Stimulated activated CD4-positive, alpha-beta T cell treated with anti-CD3 and anti-CD28 coated beads, Interleukin-2, amount 100 ng/mL, for 4 hours (primary cell): ENCODE measurements at regions not wholly inside any gene's neighbourhood (a gene's known extent, or its start where the extent isn't known, plus 50 kb on each side); places are given as distances from the start of the nearest gene placed in this dataset.

Source experiments
- DNase-seq: peaks from one replicate; pipeline ENCODE4 v3.0.0-alpha.2; 2020; ENCODE audit warnings: low read depth

DNA sequence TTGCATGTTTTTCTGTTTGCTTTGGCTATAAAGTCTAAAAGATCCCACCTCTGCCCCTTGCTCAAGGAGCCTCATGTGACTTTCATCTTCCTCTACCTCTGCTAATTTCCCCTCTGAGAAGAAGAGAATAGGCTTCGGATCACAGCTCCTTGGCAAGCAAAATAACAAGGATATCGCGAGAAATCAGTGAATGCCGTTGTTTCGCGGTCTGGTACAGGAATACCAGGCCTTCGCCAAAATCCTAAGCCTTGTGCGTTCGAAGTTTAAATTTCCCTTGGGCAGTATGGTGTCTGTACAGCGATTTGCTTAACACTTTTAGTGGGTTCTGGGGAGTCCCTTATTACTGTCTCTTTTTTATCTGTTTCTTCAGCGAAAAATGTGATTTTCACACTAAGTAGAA, 142.3 kb downstream of the IRF8 start:
- no peak for DNase-seq

DNA sequence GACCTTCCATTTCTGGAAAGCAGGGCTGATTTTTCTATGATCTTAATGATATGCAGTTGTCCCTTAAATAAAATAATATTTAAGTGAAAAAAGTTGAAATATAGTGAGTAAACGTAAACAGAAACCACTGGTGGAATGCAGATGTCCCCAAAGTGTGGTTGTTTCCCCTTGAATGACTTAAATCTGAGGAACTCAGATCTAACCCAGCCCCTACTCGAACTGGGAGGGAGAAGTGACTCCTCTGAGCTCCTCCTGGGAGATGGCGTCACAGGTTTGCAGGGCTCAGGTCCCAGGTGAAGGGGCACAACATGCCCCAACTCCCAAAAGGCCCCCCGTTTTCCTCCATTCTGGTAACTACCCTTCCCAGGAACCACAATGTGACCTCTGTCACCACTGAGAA, 142.8 kb downstream of the IRF8 start:
- no peak for DNase-seq

DNA sequence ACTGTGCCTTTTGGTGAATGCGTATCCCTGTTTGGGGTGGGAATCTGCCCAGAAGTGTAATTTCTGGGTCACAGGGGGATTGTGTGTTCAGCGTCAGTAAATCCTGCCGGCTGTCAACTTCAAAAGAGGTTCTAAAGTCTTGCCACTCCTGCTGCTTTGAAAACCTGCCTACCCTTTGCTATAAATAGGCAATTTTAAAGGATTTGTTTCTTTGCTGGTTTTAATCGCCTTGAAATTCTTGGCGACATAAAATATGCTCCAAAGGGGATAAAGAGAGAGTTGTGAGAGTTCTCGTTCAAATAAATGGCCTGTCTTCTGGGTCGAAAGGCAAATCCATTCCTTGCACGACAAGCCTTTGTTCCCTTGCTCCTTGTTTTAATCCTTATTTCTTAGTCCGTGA, 143.4 kb downstream of the IRF8 start:
- DNase-seq, result no peak

DNA sequence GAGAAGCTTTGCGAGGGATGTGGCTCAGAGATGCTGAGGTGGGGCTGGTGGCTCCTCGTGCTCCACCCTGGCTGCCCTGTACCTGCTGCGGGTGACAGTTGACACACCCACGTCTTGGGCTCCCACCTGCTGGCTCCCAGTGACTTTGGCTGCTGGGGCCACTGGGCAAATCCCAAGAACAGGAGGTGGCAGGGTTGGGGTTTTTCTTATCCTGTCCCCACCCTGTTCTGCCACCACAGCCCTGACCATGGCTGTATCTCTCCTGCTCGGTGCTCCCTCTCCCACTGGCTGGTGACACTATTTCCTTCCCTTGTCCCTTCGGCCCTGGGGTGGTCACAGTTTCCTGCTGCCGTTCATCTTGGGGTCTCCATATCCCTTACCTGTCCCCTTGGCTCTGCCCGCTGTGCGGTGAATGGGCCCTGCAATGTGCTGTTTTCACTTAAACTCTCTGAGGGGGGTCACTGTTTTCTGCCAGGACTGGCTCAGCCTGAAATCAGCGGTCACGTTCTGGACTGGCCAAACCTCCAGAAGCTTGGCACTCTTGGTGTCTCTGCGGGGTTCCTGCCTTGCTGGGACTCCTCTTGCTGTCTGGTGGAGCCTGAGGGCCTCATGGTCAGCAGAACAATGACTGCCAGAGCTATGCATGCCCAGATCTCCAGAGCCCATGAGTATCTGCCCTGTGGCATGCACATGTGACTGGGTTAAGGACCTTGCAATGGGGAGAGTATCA, 144.2 kb downstream of the IRF8 start:
- no peak for DNase-seq

DNA sequence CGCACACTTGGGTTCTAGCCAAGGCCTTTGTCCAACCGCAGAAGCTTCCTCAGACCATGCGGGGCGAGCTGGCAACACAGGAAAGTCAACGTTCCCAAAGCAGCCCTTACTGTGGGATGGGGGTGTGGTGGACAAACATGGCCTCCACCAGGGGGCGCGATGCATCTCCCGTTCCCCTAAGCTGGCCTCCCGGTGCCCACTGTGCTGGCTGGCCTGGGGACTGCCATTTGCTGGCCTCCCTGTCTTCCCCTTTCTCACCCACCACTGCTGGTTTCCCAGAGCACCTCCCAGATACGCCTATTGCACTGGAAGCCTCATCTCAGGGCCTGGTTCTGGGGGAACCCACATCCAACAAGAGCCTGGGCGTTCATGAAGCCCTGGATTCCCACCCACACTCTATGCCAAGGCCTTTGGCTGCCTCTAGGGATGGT, 145.3 kb downstream of the IRF8 start:
- peak; percentile 9 for DNase-seq

DNA sequence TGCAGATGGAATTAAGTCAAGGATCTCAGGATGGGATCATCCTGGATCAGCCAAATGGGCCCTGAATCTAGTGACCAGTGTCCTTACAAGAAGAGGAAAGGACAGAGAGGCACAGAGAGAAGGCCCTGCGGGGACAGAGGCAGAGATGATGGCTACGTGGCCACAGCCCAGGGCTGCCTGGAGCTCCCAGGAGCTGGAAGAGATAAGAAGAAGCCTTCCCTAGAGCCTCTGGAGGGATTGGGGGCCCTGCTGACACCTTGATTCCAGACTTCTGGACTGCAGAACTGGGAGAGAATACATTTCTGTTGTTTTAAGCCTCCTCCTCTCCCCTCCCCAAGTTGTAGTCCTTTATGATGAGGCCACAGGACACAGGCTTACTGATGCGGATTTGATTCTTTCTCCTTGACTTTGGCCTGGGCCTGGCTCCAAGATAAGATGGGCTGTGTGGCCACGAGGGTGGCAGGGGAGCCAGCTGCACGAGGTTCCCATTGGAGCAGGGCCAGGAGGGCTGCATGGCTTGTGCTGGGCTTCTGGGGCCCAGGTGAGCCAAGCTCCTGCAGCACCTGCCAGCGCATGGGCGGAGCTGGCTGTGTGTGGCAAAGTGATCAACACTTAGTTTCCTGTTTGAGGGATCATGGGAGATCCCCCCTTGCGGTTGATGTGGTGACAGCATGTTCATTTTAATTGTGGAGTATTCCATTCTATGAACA, 146.1 kb downstream of the IRF8 start:
- DNase-seq, result peak; percentile 28

DNA sequence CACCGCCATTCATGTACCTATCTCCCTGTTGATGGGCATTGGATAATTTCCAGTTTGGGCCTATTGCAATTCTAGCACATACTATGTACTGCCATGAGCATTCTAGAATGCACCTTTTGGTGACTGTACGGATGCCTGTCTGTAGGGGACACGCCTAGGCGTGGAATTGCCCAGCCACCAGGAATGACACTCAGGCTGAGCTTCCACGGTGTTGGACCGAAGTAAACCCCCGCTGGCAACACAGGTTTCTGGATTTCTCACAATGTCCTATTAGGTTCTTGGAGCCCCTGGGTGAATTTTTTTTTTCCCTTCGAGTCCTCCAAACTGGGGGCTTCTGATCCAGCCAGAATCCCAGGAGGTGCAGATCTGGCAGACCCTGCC, 146.6 kb downstream of the IRF8 start:
- no peak for DNase-seq

DNA sequence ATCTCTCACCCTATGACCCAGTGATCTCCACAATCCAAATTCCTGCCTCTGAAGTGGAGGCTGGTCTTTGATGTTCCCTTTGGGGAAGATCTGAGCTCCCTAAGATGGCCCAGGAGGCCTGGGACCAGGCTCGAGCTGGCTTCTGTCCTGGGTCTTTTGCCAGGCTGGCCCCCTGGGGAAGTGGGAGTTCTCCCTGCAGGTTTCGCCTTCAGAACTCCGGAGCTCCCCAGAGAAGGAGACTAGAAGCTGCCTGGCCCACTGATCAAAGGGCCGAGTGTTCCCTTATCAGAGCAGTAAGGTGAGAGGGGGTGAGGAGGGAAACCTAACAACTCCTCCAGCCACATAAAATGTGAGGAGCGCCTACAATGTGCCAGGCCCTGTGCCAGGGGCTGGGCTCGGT, 147.1 kb downstream of the IRF8 start:
- no peak for DNase-seq

DNA sequence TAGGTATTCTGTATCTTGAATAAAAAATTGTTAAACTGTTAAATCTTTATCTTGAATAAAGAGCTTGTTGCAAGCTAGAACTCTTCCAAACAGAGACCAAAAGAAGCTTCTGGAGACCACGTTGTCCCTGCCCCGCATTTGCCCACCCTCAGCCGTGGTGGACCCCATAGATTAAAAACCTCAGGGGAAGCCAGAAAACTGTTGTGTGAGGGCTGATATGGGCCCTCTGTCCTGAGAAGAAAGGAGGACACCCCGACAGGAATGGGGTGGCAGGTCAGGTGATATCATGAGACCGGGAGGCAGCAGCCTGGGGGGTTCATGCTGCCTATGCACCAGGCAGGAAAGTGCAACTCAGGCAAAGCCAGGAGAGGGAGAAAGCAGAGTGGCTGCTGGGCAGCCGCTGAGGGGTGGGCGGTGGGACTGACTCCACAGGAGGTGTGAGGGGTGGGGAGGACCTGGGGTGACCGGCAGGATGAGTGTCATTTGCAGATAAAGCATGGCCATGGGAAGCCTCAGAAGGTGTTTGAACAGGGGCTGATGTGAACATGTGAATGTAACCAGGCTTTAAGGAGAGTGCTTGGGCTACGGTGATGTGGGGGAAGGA, 147.8 kb downstream of the IRF8 start:
- DNase-seq, result no peak

DNA sequence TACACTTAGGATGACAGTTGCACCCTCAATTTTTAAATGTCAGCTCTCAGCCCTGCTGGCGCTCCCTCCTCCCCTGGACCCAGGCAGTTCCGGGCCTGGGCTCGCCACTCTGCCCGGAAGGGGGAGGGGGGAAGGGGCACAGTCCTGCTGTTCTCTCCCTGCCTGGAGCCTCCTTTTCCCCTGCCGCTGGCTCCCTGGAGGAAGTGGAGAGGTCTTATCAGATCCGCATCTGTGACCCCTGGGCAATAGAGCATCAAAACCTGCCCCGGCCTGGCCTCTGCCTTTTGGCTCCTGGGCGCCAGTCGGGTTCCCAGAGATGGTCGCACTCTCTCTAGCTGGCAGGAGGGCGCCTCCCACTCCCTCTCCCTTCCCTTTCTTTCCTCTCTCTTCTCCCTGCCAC, 149.3 kb downstream of the IRF8 start:
- no peak for DNase-seq

DNA sequence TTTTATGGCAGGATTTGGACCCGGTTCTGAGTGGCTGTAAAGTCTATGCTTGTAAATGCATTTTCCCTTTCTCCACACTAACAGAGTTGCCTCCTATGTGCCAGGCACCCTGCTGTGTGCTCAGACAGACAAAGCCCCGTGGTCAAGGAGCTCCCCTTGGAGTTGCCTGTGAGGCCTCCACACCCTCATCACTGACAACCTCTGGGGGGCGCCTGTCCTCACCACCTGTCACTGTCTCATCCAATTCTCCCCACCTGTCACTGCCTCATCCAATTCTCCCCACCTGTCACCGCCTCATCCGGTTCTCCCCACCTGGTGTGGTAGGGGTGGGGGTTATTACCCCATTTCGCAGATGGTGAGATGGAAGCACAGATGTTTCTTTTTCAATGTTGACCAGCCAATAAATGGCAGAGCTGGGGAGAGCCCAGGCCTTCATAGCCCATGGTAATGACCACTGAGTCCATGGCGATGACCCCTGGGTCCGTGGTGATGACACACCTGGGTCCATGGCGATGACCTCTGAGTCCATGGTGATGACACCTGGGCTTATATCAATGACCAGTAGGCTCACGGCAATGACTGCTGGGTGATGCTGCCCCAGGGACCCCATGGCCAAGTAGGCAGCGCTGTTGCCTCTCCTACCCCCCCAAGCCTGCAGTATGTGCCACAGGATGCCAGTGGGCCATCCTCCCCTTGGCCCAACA, 150.1 kb downstream of the IRF8 start:
- no peak for DNase-seq

DNA sequence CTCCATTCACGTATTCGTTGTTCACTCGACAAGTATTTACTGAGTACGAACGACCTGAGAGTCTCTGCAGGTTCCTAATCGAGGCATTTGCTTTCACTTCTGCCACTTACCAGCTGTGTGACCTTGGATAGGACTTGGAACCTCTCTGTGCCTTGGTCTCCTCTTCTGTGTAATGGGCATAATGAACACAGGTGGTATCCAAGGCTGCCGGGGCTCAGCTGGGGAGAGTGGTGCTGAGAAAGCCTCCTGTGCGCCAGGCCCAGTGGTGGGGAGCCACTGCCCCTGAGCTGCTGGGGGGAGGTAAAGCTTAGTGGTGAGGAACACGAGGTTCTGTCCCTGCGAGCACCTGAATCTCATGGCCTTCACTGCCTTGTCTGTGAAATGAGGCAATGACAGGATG, 150.7 kb downstream of the IRF8 start:
- DNase-seq, result no peak

DNA sequence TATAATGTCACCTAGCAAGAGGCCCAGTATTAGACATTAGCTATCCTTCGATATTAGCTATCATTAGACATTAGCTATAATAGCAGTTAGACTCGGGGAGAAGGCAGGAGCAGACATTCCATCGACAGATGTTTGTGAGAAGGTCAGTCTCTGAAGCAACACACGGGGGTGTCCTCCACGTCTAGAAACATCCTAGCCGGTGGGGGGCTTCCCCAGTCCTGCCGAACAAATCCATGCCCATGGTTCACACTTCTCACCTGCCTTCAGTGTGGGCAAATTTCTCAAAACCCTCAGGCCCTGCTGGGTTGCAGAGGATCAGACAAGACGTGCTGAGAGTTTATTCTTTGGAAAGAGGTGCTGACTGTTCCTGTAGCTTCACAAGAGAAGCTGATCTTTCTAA, 151.1 kb downstream of the IRF8 start:
- DNase-seq, result no peak

DNA sequence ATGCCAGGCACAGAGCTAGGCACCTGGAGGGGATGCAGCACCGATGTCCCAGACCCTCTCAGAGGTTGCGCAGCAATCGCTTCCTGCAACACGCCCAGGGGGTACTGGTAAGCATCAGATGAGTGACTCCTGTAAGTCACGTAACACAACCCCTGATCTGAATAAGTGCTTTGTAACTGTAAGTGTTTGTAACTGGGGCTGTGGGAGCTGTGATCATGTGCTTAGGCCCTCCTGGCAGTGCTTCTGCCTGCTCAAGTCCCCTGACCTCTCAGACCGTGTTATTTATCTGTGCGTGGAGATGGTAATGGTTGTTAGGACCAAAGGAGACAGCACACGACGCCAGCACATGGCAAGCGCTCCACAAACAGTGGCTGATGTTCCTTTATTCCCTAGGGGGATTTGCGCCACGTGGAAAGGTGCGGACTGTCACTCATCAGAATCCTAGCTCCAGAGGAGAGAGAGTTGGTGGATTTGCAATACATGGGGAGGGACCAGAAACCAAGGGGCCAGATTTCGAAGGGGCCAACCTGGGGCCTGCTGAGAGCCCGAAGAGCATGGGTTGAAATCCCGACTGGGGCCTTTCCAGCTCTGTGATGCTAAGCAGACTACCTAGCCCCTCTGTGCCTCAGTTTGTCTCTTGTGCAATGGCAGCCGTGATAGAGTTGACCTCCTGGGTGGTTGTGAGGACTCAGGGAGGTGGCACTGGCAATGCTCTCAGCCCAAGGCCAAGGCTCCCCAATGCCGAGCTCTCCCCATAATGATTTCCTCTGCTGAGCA, 151.8 kb downstream of the IRF8 start:
- no peak for DNase-seq

DNA sequence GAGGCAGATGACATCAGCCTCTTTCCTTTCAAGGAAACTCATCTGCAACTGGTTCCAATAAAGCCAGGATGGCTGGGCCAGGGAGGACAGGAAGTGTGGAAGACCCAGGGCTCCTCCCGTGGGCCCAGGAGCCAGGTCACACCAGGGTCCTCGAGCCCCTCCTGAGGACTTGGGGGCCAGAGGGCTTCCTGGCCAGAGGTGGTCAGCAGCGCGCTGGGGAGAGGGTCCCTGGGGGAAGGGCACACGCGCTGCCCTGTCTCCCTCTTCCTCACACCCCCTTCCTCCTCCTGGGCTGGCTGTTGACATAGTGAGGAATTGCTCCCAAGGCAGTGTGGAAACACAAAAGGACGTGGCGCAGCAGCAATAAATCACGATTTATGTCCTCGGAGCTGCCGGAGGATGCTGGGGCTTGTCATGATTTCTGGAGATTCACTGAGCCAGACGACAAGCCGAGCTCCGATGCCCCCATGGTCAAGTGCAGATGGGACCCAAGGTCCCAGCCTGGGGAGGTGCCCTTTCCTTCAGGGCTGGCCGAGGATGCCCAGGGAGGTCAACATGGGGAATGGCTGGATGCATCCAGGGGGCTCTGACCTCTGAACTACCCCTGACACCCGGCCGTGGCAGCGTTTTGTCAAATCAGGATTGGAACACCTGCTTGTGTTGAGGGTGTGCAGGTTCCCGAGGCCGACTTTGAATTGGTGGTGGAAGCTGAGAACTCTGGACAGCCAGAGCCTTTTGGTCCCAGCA, 152.6 kb downstream of the IRF8 start:
- DNase-seq, result no peak

DNA sequence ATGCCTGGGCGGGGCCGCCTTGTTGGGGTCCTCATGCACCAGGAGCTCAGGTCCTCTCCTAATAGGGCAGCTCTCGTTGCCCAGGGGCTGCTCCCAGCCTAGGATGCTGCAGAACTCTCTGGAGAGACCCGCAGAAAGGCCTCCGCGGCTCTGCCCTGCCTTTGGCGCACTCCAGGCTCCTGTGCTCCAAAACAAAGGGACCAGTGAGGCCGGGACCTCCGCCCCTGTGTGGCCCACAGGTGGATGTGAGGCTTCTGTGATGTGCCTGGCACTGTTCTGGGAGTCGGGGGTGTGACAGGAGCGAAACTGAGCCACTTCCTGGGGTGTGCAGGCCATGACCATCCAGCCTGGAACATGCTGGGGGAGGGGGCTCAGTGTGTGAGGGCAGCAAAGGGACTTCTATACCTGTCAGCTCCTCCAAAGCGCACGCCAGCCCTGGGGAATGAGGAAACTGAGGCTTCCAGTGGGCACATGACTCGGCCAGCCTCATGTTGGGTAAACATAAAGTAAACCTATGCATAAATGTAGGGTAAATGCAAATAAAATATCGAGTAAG, 153.2 kb downstream of the IRF8 start:
- no peak for DNase-seq

DNA sequence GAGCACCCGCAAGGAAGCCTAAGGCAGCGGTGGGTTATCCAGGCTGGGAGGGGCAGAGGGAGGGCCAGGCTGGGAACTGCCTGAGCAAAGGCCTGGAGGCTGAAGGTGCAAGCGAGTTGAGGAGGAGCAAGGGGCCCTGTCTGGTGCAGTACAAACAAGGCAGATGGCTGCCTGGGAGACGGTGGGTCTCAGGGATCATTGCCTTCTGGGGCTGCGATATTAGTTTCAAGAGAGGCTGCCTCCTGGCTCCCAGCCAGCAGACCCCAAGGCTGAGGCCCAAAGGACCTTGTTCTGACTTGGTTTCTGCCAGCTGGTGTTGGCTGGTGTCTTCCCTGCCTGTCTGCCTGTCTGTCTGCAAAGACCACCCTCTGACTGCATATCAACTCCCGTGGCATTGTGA, 154.0 kb downstream of the IRF8 start:
- no peak for DNase-seq

DNA sequence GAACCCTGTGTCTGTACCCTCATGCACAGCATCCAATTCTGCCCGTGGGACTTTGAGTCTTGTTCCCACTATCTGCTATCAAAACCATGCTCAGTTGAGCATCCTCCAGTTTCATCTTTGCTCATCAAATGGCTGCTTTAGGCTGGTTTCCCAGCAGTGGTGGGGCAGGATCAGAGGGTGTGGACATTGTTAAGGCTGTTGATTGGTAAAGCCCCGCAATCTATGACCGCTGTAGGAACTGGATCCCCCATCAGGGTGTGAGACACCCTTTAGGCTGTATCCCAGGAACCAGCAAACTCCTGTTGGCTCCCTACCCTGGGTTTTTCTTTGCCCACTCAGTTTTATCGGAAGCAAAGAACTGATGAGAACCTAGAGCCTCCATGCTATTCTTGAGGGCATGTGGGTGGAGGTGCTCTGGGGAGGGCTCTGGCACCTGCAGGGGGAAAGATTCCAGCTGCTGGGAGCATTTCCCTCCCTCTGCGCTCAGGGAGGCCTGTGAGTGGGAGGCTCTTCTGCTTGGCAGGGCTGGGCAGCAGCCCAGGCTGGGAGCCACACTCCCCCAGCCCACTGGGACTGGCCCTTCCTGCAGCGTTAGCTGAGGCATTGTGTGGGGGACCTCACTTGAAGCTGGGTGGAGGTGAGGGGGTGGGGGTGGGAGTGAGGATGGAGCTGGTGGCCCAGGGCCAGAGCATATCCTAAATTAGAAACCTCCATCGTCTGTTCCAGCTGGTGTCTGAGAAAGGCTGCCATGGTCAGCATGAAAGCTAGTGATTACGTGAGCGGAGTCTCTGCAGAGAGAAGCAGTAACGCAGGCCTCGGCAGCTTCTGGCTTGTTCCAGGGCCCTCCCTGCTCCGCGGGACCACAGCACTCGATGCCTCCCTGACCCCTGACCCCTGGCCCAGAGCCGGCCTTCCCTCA, 160.6 kb downstream of the IRF8 start:
- no peak for DNase-seq

DNA sequence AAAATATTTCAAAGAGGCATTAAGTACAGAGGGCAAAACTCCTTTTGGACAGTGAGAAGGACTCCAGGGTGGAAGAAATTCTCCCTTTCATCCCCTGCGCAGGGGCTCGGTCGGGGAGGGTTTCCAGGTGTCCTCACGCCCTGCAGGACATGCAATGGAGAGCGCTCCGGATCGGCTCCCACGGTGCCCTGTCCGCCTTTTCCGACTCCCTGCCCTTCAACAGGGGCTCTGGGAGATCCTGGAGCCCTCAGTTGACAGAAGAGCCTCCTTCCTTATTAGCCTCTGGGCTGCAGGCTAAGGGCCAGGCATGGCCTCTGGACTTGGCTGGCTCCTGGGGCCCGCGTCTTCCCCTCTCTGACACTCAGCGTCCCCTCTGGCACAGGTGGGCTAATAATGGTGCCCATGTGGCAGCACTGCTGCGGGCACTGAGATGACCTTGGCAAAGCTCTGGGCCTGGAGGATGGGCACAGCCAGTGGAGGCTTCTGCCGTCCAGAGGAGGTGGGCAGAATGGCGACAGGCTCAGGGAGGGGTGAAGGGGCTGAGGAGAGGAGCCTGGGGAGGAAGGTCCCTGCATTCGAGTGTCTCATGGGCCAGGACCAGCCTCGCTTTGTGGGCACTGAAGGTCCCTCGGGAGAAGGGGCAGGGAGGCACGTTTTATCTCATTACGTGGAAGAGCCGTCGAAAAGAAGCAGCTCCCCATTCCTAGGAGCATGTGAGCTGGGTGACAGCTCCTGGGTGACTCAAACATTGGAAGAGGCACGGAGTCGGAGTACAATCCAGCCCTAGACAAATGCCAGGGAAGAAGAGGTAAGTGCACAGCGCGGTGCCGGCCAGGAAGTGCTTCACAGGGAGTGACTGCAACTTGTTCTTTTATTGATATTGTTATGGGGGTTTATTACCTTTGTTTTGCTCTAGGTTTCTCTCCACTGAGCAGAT, 161.7 kb downstream of the IRF8 start:
- no peak for DNase-seq
